HG02870 (cell line): ENCODE measurements at regions not wholly inside any gene's neighbourhood (a gene's known extent, or its start where the extent isn't known, plus 50 kb on each side); places are given as distances from the start of the nearest gene placed in this dataset.

Experiments used
- ATAC-seq: cut with Tn5 transposase; IDR thresholded peaks from one replicate; pipeline ENCODE4 v1.9.1; 2021; ENCODE audit warnings: mild to moderate bottlenecking, moderate library complexity; ENCODE audit not compliant: unreplicated experiment

DNA sequence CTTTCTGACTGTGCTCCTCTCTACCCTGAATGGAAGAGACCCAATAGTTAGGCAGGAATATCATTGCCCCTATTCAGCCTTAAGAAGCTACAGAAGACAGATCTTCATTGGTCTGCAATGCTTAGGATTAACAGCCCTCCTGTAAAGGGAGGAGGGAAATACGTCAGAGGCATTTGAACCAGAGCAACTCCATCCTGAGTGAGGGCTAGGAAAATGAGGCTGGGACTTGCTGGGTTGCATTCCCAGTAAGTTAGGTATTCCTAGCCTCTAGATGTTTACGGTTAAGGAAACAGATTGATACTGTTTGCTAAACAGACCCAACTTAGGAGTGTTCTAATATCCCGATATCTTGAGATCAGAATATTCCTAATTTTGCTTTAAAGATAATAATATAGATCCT lies 63.5 kb downstream of the PCDH18 start:
- no peak for ATAC-seq

GRCh38 chr4:137467537-137467936 lies 64.8 kb downstream of the PCDH18 start:
- no peak for ATAC-seq

- no peak for ATAC-seq
Observed at GRCh38 chr4:137463377-137464003, 68.8 kb downstream of the PCDH18 start.

GRCh38 chr4:137455647-137456321 lies 76.5 kb downstream of the PCDH18 start:
- no peak for ATAC-seq

DNA sequence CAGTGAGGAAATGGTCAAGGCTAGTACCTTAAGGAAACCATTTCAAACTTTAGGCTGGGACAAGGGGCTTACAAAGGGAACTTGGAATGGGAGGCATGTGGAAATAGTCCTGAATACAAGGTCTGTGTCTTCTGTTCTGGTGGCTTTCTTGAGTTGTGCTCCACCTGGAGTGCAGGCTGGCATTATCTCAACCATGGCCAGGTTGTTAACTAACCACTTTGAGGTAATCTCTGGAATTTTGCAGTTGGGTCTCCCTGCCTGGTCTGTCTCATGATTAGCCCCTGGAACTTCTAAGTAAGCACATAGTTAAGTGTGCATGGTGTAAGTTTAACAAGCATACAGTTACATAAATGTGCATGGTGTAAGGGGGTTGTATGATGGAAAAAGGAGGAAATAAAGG lies 77.5 kb downstream of the PCDH18 start:
- no peak for ATAC-seq

DNA sequence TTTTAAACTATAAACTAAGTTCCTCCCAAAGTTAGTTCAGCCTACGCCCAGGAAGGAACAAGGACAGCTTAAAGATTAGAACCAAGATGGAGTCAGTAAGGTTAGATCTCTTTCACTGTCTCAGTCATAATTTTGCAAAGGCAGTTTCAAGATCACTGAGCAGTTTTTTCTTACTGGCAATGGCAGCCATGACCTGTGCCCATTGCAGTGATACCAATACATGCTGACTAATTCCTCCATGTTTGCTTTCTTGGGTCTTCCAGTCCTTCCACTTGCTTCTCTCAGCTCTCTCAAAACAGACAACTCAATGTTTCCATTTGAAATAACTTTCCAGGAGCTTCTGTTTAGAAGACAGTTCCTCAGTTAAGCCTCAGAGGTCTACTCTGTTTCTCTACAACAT lies 79.5 kb downstream of the PCDH18 start:
- no peak for ATAC-seq

DNA sequence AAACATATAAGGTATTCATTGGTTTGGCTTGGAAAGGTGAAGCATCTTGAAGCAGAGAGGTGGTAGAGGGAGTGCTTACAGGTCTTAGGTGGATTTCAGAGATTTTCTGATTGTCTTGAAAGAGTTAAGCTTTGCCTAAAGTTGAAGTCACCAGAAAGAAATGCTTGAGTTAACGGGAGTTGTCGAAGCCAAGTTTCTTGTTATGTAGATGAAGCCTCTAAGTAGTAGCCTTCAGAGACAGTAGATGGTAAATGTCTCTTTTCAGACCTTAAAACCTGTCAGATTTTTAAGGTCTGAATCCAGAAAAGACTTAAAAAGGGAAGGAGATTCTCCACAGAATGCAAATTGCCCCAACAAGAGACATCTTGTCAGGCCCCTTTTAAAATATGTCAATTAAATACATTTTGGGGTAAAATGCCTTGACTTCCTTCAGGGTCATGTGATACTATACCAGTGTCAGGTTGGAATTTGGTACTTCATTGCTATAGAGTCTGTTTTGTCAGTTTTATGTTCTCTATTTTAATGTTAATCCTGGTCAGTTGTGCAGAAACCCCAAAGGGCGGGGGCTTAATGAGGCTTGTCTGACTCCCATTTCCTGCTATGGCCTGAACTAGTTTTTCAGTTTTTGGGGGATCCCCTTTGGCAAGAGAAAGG lies 81.0 kb downstream of the PCDH18 start:
- ATAC-seq, result no peak

GRCh38 chr4:137448402-137448801 lies 83.9 kb downstream of the PCDH18 start:
- no peak for ATAC-seq

DNA sequence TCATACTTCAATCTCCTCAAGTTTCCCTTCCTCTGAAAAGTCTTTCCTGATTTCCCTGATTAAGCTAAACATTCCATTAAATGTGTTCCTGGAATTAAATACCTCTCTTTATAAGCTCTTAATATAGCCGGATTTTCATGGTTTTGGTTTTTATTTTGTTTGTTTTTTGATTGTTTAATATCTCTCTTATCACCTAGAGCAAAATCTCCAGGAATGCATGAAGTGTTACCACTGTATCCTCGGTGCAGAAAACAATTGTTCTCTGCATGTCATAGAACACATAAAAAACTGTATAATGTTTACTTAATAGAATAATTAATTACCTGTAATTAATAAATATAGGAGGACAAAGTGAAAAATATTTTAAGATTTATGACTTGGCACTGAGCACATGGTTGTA lies 86.2 kb downstream of the PCDH18 start:
- no peak for ATAC-seq

GRCh38 chr4:137443031-137443800 lies 89.1 kb downstream of the PCDH18 start:
- ATAC-seq, result no peak

DNA sequence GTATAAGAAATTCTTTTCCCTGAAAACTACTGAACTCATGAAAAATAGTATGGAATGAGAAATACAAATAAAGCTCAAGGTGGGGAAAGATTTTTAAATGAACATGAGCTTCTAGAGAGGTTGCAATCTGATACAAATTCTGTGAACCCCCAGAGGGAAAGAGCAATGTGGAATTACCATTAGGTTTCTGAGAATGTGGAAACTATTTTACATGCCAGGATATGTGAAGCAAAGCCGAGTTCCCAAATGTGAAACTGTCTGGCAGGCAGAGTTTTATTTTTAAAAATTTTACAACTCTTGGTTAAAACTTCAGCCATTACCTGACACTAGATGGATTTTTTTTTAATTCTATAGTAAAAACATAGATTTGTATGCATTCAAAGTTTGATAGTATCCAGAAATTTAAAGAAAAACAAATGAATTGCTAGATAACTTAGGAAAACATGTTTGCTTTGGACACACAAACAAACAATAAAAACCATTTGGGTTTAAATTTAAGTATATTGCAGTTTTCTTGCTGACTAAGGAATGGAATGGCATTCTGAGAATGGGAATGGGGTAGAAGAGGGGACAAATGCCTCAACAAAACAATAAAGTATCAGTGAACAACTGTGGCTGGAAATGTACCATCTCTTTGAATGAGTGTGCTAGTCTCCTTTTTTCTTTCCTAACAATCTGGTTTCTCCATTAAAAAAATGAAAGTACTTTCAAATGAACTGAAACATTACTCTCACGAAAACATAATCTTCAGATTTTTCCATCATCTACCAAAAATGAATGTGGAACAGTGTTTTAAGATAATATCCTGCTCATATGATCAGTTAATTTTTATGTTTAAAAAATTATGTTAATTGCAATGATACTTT lies 99.6 kb downstream of the PCDH18 start:
- ATAC-seq, result no peak

DNA sequence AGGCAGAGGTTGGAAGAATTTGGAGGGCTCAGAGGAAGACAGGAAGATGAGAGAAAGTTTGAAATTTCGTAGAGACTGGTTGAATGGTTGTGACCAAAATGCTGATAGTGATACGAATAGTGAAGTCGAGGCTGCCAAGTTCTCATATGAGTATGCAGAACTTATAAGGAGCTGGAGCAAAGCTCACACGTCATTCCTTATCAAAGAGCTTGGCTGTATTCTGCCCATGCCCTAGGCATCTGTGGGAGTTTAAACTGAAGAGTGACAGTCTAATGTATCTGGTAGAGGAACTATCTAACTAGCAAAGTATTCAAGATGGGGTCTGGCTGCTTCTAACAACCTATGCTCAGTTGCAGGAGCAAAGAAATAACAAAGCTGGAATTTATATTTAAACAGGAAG lies 102.1 kb downstream of the PCDH18 start:
- no peak for ATAC-seq

GRCh38 chr4:137427411-137427810 lies 104.9 kb downstream of the PCDH18 start:
- no peak for ATAC-seq

DNA sequence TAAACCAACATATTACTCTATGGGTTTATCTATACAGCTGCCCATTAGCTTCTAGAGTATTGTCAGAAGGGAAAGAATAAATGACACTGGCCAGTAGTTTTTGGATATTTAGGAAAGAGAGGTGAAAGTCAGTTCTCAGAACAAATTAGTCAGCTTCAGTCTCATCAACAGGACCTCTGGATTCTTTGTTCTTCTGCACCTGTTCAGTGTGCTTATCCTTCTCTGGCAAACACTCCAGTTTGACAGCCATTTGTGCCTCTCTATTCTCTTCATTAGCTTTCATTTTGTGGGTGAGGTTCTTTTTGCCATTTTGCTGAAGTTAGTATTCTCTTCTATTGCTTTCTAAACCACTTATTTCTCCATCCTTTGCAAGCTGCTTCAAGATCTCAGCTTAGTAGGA lies 107.0 kb downstream of the PCDH18 start:
- no peak for ATAC-seq

DNA sequence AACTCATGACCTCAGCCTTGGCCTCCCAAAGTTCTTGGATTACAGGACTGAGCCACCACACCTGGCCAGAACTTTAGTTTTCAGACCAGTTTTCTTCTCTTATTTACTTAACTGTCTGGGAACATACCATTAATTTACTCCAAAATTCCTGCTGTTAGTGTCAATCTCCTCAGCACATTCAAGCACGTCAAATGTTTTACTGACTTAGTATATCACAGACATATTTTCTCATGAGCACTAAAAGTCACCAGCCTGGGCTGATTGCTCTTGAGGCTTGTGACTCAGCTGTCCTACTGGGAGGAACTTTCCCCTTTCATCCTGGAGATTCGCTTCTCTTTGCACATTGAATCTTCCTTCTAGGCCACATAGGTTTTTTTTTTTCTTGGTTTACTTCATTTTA lies 109.6 kb downstream of the PCDH18 start:
- no peak for ATAC-seq

DNA sequence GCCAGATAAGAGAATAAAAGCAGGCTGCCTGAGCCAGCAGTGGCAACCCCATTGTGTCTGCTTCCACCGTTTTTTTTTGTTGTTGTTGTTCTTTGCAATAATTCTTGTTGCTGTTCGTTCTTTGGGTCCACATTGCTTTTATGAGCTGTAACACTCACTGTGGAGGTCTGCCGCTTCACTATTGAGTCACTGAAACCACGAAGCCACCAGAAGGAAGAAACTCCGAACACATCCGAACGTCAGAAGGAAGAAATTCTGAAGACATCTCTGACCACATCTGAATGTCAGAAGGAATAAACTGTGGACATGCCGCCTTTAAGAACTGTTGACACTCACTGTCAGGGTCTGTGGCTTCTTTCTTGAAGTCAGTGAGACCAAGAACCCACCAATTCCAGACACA lies 110.5 kb downstream of the PCDH18 start:
- ATAC-seq, result no peak

GRCh38 chr4:137420901-137421396 lies 111.3 kb downstream of the PCDH18 start:
- no peak for ATAC-seq

- no peak for ATAC-seq
Observed at GRCh38 chr4:137417676-137418075, 114.6 kb downstream of the PCDH18 start.

DNA sequence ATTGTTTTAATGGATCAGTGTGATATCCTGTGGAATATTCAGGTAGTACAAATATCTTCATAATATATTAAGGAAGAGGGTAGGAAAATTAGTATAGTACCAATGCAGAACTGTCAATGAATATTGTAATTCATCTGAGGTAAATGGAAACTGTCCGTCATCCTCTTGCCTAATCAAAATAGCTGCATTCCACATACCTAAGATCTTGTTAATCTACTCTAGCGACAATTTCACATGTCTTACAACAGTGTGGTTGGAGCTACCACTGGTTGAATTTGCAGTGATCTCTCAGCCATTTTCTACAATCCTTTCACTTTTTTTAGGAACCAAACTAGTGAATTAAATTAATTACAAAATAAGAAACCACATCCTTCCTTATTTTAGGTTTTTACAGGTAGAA lies 117.5 kb downstream of the PCDH18 start:
- ATAC-seq, result no peak

GRCh38 chr4:137408527-137409177 lies 123.6 kb downstream of the PCDH18 start:
- no peak for ATAC-seq
